NB4 (cell line): ENCODE measurements at regions not wholly inside any gene's neighbourhood (a gene's known extent, or its start where the extent isn't known, plus 50 kb on each side); places are given as distances from the start of the nearest gene placed in this dataset.

Experiments used
- DNase-seq: peaks from one replicate; pipeline ENCODE4 v3.0.0; 2010; ENCODE audit warnings: low read depth
- H3K4me3 ChIP-seq: one replicate; pipeline ENCODE4 v1.5.1; 2011; ENCODE audit warnings: mild to moderate bottlenecking, low read depth, low read length, moderate library complexity
- CTCF ChIP-seq: IDR thresholded peaks from one replicate; pipeline ENCODE4 v1.5.1; 2012; ENCODE audit warnings: low read depth, low read length
- MAX ChIP-seq: IDR thresholded peaks from 2 replicates; pipeline ENCODE4 v1.6.1; 2011; ENCODE audit warnings: low read depth, low read length
- MYC ChIP-seq: IDR thresholded peaks from 2 replicates; pipeline ENCODE4 v1.6.1; 2011; ENCODE audit warnings: low read depth, low read length
- POLR2A ChIP-seq: IDR thresholded peaks from 2 replicates; pipeline ENCODE4 v1.6.1; 2011; ENCODE audit warnings: mild to moderate bottlenecking; ENCODE audit not compliant: insufficient read length; ENCODE audit errors: extremely low read depth

- H3K4me3 ChIP-seq: no peak overlapping the region
- TF ChIP-seq MYC: no peak
- no peak for TF ChIP-seq CTCF
- TF ChIP-seq POLR2A: no peak
- TF ChIP-seq MAX: no peak
- DNase-seq: no peak
Measured at GRCh38 chr6:163996491-163996890, 582.0 kb downstream of the QKI start.

- no peak for DNase-seq
- no peak overlapping the region for H3K4me3 ChIP-seq
- TF ChIP-seq CTCF: no peak
- TF ChIP-seq MYC: no peak
- no peak for TF ChIP-seq POLR2A
- no peak for TF ChIP-seq MAX
Measured at GRCh38 chr6:163994566-163994965, 580.0 kb downstream of the QKI start.

- no peak for DNase-seq
- TF ChIP-seq MAX (no peak), MYC (no peak), POLR2A (no peak), CTCF (no peak)
- H3K4me3 ChIP-seq: no peak overlapping the region
Measured at GRCh38 chr6:163992701-163993100, 578.2 kb downstream of the QKI start.

- no peak overlapping the region for H3K4me3 ChIP-seq
- no peak for TF ChIP-seq MAX
- no peak for TF ChIP-seq CTCF
- no peak for TF ChIP-seq POLR2A
- TF ChIP-seq MYC: no peak
- DNase-seq: no peak
Measured at GRCh38 chr6:163992056-163992455, 577.5 kb downstream of the QKI start.

- no peak overlapping the region for H3K4me3 ChIP-seq
- TF ChIP-seq CTCF (no peak), POLR2A (no peak), MAX (no peak)
- DNase-seq: no peak
Measured at GRCh38 chr6:163991321-163991720, 576.8 kb downstream of the QKI start.

GRCh38 chr6:163986313-163986712 lies 571.8 kb downstream of the QKI start:
- TF ChIP-seq POLR2A (no peak), CTCF (no peak), MYC (no peak), MAX (no peak)
- DNase-seq: no peak
- no peak overlapping the region for H3K4me3 ChIP-seq
